HG03571 (cell line): ENCODE measurements at regions not wholly inside any gene's neighbourhood (a gene's known extent, or its start where the extent isn't known, plus 50 kb on each side); places are given as distances from the start of the nearest gene placed in this dataset.

Experiments
- ATAC-seq: cut with Tn5 transposase; IDR thresholded peaks from one replicate; pipeline ENCODE4 v1.9.1; 2021; ENCODE audit not compliant: unreplicated experiment

DNA sequence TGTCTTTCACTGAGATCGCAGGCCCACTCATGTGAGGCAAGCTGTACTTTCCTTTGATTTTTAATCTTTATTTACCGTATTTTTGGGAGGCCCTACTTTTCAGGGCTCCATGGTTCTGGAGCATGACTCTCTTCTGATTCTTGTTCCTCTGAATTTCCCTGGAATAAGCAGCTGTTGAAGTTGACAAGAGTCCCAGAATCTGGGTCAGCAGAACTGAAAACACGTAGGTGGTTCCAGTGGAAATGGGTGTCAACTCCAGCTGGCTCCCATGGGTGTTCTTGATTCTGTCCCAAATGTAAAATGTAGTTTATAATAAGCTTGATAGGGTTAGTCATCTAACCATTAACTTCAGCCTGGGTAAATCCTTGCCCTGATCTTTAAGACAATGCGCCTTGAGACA is 409.4 kb downstream of the GATA3 start:
- ATAC-seq: no peak

DNA sequence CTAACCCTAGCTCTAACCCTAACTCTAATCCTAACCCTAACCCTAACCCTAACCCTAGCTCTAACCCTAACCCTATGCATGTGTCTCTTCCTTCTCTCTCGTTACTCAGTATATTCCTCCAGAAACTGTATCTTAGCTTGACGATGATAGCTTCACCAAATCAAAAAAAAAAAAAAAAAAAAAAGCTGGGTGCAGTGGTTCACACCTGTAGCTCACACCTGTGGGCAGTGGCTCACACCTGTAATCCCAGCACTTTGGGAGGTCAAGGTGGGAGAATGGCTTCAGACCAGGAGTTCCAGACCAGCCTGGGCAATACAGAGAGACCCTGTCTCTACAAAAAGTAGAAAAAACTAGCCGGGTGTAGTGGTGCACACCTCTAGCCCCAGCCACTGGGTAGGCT is 414.0 kb downstream of the GATA3 start:
- no peak for ATAC-seq

DNA sequence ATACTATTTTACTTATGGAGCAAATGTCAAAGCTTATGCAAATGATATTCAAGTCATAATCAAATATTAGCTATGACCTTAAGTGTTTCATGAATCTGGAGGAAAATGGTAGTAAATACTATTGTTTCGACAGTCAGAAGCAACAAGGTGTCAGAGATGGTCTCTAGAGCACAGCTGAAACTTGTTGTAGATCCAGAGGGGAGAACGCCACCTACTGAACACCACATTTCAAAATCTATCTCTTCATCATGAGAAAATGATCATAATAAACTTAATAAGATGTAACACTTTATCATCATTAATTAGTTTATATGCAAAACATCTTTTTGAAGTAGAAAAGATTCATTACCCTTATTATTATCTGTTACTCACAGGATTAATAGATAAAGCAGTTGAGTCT is 418.7 kb downstream of the GATA3 start:
- ATAC-seq: no peak

DNA sequence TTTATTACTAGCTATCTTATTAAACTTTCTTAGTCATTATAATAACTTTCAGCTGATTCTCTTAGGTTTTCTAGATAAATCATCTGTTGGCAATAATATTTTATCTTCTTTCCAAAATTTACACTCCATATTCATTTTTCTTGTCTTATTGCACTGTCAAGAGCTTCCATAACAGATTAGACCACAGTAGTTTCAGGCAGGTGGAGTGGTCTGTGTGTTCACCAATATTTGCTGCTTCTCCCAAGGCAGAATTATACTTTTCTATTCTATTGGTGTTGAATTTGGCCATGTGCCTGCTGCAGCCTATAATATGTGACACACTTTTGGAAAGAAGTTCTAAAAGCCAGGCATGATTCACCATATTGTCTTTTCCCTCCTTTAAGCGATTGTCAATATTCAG is 422.8 kb downstream of the GATA3 start:
- ATAC-seq: no peak

DNA sequence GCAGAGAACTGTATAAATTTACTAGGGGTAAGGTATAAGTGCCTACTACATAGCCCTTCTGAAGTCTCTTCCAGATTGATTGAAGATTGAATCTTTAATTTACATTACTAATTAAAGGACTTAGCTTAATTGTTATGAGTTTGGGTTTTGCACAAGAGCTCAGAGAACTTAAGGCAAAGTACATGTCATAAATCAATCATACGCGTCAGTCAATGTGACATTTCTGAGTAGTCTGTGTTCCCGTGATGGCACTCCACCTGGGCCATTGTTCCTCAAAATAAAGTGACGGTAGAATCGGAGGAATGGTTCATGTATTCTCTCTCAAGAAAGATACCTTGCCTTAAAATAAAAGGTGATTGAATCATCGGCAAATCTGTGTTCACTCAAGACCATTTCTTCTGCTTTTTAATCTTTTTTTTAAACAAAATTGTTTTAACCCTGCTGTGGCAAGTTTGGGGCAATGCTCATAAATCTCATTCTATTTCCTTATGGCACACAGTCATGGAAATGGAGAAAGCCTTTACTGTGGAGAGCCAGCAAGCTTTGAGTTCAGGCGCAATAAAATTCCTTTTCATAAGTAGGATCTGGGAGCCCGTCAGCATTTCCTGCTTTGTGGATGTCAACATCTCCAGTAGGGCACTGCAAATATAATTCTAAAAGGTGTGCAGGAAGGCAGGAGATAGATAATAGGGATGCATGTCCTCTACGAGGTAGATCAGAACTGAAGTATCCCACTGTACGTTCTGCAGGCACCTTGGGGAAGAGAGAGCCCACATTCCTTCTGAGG is 427.4 kb downstream of the GATA3 start:
- ATAC-seq: no peak

DNA sequence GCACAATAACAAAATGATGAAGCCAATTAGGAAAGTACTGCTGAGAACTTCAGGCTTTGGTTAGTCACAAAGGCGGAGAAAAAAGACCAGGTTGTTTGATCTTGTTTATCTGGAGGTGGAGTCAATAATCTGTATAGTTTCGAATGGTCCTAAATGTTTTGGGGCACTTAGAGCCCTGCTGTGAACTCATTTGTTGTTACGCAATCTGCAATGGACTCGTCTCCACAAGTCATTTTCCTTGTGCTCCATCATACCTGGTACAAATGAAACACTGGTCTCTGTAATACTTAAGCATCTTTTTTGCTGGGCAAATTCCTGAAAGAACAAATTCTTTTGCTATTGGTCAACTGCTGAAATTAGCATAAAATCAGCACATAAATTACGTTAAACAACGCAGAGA is 430.5 kb downstream of the GATA3 start:
- ATAC-seq: no peak

DNA sequence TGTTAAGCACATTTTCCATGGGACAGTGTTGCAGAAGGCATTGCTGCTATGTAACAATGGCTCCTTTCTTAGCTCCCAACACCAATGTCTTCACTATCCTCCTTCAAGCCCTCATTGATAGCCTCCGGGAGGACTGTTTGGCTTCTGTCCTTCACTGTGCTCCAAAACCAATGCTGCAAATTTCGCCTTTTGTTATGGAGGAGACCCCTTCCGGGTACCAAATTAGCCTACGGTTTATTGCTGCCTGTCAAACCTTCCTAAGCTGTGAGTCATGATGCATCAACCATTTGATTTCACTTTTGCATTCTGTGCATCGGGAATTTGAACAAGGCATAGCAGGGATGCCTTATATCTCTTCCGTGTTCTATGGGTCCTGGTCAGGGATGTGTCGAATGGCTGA is 432.9 kb downstream of the GATA3 start:
- ATAC-seq: no peak

DNA sequence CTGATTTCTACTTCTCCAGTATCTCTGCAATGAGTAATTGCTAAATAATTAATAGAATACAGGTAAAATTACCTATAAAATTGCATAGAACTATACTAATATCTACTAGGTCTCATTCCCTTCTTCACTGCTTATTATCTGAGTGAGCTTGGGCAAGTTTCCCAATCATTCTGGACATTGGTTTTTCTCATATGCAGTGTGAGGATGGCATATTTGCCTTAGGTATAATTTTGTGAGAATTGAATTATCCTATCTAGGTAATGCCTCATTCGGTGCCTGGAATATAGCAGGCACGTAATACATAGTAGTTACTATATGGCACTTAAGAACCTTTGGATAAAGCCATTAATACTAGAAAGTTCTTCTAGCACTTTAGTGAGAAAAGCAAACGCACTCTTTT is 434.7 kb downstream of the GATA3 start:
- no peak for ATAC-seq

DNA sequence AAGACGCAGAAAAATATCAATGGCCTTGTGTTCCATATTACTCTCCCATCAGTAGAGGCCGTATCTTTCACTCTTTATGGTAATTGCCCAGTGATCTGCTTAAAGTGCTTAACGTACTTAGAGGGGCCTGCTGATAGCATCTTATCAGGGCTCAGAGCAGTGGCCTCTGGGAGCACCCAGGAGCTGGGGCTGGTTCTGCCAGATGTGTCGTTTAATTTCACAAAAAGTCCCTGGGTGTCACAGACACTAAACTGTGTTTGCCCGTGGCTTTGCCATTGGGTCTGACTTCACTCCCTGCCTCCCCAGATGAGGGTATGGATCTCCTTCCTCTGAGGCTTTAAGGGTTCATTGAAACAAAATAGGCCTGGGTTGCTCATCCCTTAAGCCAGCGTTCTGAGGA is 435.3 kb downstream of the GATA3 start:
- no peak for ATAC-seq

DNA sequence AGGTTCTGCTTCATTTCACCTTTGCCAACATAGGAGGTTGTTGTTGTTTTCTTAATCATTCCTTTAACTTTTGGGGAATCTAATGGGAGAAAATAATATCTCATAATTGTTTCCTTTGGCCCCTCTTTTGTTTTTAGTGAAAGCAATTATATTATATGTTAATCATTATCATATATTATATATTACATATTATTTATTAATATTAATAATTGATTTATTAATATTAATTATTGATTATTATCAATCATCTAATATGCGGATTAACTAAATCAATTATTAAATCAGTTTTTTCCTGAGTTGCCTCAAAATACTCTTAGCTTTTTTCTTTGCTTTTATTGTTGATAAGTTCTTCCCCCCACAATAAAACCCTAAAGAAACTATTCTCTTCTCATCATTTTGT is 443.8 kb downstream of the GATA3 start:
- no peak for ATAC-seq

DNA sequence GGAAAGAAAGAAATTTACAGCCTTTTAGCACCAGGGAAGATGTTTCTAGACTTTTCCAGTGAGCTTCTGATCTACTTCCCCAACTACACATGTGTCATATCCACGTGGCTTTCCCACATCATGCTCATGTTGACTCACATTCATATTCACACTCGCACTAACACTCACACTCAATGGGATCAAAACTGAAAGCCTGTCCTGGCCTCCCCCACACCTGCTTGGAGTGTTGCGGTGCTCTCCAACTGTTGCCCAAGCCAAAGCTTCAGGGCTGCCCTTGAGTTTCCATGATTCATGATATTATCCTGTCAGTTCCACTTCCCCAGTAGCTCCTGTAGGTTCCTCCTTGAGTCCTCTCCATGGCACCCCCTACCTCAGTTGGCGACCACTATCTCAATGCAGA is 444.4 kb downstream of the GATA3 start:
- no peak for ATAC-seq

DNA sequence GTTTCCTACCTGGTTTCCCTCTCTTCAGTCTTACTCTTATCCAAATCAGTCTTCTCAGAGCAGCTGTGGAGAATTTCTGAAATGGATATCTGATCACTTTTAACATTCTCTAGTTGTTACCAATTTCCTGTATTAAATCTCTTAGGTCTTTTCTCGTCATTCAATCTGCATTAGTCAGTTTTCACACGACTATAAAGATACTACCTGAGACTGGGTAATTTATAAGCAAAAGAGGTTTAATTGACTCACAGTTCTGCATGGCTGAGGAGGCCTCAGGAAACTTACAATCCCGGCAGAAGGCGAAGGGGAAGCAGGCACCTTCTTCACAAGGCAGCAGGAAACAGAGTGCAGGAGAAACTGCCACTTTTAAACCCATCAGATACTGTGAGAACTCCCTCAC is 444.8 kb downstream of the GATA3 start:
- ATAC-seq: no peak

DNA sequence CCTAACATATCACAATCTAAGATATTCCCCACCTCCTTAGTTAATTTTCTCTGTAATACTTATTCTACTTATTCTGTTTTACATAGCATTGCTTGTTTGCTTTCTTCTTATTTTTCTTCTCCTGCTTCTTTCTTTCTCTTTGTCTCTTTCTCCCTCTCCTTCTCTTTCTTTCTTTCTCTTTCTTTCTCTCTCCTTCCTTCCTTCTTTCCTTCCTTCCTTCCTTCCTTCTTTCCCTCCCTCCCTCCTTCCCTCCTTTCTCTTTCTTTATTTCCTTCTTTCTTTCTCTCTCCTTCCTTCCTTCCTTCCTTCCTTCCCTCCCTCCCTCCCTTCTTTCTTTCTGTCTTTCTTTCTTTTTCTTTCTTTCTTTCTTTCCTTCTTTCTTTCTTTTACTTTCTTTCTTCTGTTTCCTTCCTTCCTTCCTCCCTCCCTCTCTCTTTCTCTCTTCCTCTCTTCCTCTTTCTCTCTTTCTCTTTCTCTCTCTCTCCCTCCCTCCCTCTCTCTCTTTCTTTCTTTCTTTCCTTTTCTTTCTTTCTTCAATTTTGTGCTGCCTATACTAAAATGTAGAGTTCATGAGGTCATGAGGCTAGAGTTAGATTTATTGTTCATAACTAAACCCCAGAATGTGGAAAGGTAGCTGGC is 445.4 kb downstream of the GATA3 start:
- no peak for ATAC-seq

DNA sequence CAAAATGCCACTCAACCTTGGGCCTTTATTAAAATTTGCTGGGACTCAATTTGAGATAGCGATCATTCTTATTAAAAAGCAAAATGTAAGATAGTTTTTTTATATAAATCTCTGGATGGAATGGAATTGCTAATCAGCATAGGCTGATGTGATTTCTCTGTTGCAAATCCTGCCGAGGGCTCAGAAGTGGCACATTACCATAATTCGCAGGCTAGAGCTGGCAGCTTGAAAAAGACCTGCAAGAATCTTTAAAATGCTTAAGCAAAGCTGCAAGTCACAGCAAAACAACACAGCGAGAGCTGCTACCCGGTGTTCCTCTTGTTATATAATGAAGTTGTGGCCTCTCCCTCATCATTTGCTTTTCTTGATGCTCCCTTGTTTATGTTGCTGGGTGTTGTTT is 448.1 kb downstream of the GATA3 start:
- ATAC-seq: no peak

DNA sequence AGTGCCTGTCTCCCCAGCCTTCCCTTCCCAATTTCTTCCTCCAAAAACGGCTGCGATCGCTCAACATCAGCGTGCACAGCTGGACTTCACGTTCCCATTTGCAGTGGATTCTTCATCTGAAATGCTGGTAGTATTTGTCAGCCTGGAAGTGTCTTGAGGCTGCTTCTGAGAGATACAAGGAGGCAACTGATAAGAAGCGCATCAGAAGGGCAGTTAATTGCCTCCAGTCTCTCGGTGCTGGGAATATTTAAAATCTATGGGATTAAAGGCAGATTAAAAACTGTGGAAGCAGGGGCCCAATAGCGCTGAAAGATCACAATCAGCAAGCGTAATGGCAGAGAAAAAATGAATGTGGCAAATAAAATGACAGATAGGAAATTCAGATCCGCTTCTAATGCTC is 450.0 kb downstream of the GATA3 start:
- no peak for ATAC-seq

DNA sequence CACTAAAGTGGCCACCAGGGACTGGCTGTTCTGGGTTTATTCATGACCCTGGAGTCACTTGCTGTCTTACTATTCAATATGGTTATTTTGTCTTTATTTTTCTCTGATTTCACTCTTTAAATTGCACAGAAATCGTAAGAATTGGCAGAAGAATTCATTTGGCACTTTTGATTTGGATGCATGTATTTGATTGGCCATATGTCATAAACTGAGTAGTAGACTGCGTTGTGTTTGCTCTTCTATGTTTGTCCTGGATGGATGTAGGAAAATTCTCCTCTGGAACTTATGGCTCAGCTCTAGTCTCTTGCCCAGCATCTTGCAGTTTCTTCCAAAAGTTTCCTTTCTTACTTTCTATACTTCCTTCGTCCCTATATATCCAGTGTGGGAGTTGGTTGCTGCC is 452.7 kb downstream of the GATA3 start:
- no peak for ATAC-seq

DNA sequence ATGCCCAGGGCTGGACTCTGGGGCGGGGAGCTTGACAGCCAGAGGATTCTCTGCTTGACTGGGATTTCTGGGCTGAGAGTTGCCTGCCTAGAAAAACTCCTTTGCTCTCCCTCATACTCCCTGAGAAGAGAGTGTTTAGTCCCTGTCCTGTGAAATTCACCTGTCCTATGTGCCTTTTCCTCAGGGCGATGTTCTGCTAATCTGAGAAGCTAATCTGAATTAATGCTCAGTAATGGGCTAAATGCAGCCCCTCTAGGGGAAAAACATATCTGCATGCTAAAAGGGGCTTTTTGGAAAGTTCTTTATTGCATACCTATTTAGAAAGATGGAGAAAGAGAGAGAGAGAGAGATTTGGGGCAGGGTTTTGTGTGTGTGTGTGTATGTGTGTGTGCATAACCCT is 454.4 kb downstream of the GATA3 start:
- ATAC-seq: no peak

DNA sequence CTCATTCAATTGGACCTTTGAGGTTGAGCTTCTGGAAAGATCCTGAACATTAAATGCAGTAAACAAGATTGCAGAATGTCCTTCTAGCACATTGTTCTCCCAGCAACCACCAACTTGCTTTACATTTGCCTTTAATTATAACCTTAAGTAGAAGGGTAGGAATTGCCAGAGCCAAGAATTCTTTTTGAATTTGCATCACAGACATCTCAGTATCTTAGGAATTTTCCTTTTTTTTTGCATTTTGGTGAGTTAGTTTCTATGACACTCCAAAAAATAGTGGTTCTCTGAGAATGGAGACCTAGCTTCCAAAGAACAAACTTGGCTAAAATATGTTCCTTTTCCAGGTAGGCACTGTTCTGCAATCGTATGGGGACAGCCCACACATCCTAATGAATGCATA is 456.0 kb downstream of the GATA3 start:
- ATAC-seq: no peak

DNA sequence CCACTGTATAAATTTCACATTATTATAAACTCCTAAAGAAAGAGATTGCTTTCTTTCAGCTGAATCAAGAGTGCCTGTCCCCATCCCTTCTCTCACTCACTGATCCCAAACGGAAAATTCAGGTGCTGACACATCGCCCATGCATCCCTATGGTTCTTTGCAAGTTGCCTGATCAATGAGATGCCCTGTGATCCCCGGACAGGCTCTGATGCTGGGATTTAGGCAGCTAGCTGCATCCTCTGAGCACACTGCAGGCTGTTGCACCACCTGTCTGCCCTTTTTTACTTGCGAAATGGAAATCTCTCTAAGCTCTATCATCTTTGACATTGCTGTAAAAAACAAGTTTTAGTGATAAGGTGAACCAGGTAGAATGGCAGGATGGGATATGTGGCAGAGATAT is 456.5 kb downstream of the GATA3 start:
- no peak for ATAC-seq

DNA sequence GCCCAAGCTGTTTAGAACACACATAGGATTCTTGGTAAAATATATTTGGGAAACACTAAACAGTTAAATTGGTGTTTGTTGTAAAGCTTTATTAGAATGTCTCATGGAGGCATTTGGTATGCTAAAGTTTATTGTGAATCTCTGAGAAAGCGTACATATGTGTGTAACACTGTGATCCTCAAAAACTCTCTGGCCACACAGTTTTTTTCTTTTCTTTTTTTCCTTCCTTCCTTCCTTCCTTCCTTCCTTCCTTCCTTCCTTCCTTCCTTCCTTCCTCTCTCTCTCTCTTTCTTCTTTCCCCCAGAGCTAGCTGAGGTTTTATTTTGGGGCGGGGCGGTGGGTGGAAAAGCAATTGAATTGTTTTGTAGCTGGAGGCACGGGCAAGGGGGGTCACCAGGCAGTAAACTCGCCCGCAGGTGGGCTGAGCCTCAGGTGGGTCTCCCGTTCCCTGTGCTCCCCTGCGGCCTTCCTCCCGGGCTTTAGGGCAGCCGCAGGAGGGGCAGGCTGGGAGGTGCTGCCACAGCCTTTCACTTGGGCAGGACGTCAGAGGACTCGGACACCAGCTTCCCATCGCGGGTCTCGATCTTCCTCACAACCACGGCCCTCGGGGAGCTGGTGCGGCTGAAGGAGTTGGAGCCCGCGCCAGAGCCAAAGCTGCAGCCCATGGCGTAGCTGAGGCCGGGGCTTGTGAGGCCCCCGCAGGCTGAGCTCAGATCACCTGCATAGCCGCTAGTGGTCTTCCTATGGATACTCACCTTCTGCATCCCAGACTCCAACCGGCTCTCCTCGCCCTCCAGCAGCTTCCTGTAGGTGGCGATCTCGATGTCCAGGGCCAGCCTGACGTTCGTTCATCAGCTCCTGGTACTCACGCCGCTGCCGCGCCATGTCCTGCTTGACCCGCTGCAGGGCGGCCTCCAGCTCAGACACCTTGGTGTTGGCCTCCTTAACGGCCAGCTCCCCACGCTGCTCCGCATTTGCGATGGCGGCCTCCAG is 459.0 kb downstream of the GATA3 start:
- ATAC-seq: no peak

DNA sequence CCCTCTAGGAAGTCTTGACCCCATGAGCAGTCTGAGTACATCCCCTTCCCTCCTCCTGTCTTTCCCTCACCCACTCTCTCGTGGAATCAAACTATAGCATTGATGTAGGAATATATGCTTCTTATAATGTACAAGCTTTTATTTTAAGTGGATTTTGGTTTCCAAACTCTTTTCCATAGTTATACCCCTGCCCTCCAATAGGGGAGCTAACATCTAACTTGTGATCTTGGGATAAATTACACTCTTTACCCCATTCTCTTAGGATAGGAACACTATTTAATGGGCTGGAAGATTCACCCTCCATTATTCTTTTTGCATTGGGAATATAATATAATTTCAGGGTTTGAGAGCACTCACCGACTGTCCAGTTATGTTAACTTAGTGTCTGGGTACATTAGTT is 465.9 kb downstream of the GATA3 start:
- no peak for ATAC-seq

DNA sequence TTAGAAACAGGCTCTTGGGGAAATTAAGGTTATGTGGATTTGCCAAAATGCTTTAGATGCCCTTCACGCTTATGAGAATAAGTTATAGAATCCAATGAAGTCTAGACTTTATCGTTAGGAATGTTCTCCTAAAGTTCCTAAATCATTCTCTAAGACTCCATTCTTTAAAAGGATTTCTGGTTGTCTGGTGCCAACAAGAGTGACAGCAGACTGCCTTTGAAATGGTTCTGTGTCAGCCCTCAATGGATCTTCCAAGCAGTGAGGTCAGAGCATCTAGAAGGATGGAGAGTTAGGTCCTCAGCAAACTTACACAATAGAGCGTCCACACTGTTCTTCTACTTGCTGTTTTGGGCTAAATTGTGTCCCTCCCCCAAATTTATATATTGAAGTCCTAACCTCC is 473.3 kb downstream of the GATA3 start:
- ATAC-seq: no peak
